Liver (tissue), 8 donors: ENCODE measurements at regions not wholly inside any gene's neighbourhood (a gene's known extent, or its start where the extent isn't known, plus 50 kb on each side); places are given as distances from the start of the nearest gene placed in this dataset.

Experiments
- DNase-seq: peaks from one replicate; pipeline ENCODE4 v3.0.0-alpha.2; 2017; ENCODE audit warnings: low spot score
- H3K27ac ChIP-seq, 2 donors: one replicate each; pipeline ENCODE4 v1.7.0; 2013; ENCODE audit warnings: inconsistent platforms in 2 of 2, low read length in 2 of 2, control low read depth in 1 of 2, low read depth in 1 of 2, mild to moderate bottlenecking in 1 of 2
- H3K27me3 ChIP-seq, 4 donors: one replicate each; pipeline versions ENCODE4 v1.6.1 to v1.7.0; 2013; ENCODE audit warnings: low read length in 3 of 4, inconsistent platforms in 1 of 4, mild to moderate bottlenecking in 1 of 4, moderate library complexity in 1 of 4; ENCODE audit not compliant: control insufficient read depth in 4 of 4, insufficient read depth in 4 of 4
- H3K36me3 ChIP-seq, 4 donors: one replicate each; pipeline versions ENCODE4 v1.6.1 to v1.7.0; 2013; ENCODE audit warnings: low read length in 3 of 4, mild to moderate bottlenecking in 3 of 4, low read depth in 1 of 4, moderate library complexity in 1 of 4; ENCODE audit not compliant: control insufficient read depth in 4 of 4, insufficient read depth in 3 of 4
- H3K4me1 ChIP-seq, 4 donors: one replicate each; pipeline versions ENCODE4 v1.6.1 to v1.7.0; 2013; ENCODE audit warnings: low read length in 3 of 4, mild to moderate bottlenecking in 3 of 4, moderate library complexity in 1 of 4; ENCODE audit not compliant: control insufficient read depth in 4 of 4, insufficient read depth in 4 of 4
- H3K4me3 ChIP-seq, 3 donors: one replicate each; pipeline versions ENCODE4 v1.6.1 to v1.7.0; 2013; ENCODE audit warnings: low read length in 3 of 3, control low read depth in 1 of 3, low read depth in 1 of 3, mild to moderate bottlenecking in 1 of 3
- H3K9ac ChIP-seq, 2 donors: one replicate each; pipeline ENCODE4 v1.7.0; 2013; ENCODE audit warnings: low read length in 2 of 2, mild to moderate bottlenecking in 2 of 2, moderate library complexity in 2 of 2, control low read depth in 1 of 2, low read depth in 1 of 2
- H3K9me3 ChIP-seq, 4 donors: one replicate each; pipeline versions ENCODE4 v1.6.1 to v1.7.0; 2013; ENCODE audit warnings: low read length in 3 of 4; ENCODE audit not compliant: control insufficient read depth in 4 of 4
- FOXA2 ChIP-seq: IDR thresholded peaks from 2 replicates; pipeline ENCODE4 v1.6.1; 2016; ENCODE audit warnings: antibody characterized with exemption
- GABPA ChIP-seq, 2 donors: IDR thresholded peaks in 1 of 2; conservative IDR thresholded peaks in 1 of 2; 2 replicates each; pipeline ENCODE4 v1.6.1; 2016; ENCODE audit warnings: antibody characterized with exemption in 2 of 2, mild to moderate bottlenecking in 1 of 2, moderate library complexity in 1 of 2
- HNF4A ChIP-seq, 2 donors: conservative IDR thresholded peaks; 2 replicates each; pipeline ENCODE4 v1.6.1; 2016; ENCODE audit warnings: antibody characterized with exemption in 2 of 2, mild to moderate bottlenecking in 2 of 2
- HNF4G ChIP-seq: IDR thresholded peaks from 2 replicates; pipeline ENCODE4 v1.6.1; 2016; ENCODE audit warnings: antibody characterized with exemption
- JUND ChIP-seq, 2 donors: IDR thresholded peaks; 2 replicates each; pipeline ENCODE4 v1.6.1; 2016; ENCODE audit warnings: antibody characterized with exemption in 2 of 2
- NR2F2 ChIP-seq: IDR thresholded peaks from 2 replicates; pipeline ENCODE4 v1.6.1; 2016; ENCODE audit warnings: antibody characterized with exemption
- RAD21 ChIP-seq, 2 donors: IDR thresholded peaks; 2 replicates each; pipeline ENCODE4 v1.6.1; 2016; ENCODE audit warnings: antibody characterized with exemption in 2 of 2, mild to moderate bottlenecking in 2 of 2
- REST ChIP-seq: IDR thresholded peaks from 2 replicates; pipeline ENCODE4 v1.6.1; 2016; ENCODE audit warnings: antibody characterized with exemption, mild to moderate bottlenecking
- RXRA ChIP-seq, 2 donors: IDR thresholded peaks; 2 replicates each; pipeline ENCODE4 v1.6.1; 2017 to 2018; ENCODE audit warnings: antibody characterized with exemption in 2 of 2, mild to moderate bottlenecking in 1 of 2
- SP1 ChIP-seq: IDR thresholded peaks from 2 replicates; pipeline ENCODE4 v1.6.1; 2018; ENCODE audit warnings: antibody characterized with exemption, mild to moderate bottlenecking
- ZBTB33 ChIP-seq: IDR thresholded peaks from 2 replicates; pipeline ENCODE4 v1.6.1; 2016; ENCODE audit warnings: antibody characterized with exemption
- WGBS: extraction: QIAGEN DNeasy Blood & Tissue Kit; methylation state at CpG from one replicate; pipeline ENCODE4 v1.1.7; 2013; 5-methylcytosine and 5-hydroxymethylcytosine counted together
- TF ChIP-seq, protein P1 (sequence below): fragments of 150-350 bp; IDR thresholded peaks from 2 replicates; pipeline ENCODE4 v1.5.1; 2017; ENCODE audit warnings: improper control_type of control experiment, low read depth, low read length; ENCODE audit not compliant: missing input control
- TF ChIP-seq, protein P2 (sequence below): IDR thresholded peaks from 2 replicates; pipeline ENCODE4 v1.6.1; 2016; ENCODE audit warnings: antibody characterized with exemption
- donor health status: healthy.
- donor health status: healthy.
- donor health status: healthy.
- donor health status: healthy.
- donor health status: healthy.

- TF ChIP-seq RAD21 (IDR thresholded peaks at IDR 0.05), result no peak
- TF ChIP-seq RXRA (IDR thresholded peaks at IDR 0.05), result no peak
- H3K4me3 ChIP-seq, result no peak overlapping the region
- no peaks in the 10 kb centered on the region for H3K4me1 ChIP-seq
- H3K9me3 ChIP-seq, result peaks cover 0 to 6% (median 0%) of the 10 kb centered on the region in 4 donors
- no peaks in the 10 kb centered on the region for H3K36me3 ChIP-seq
- no peaks in the 10 kb centered on the region for H3K27me3 ChIP-seq
- no peak overlapping the region for H3K9ac ChIP-seq
- no peak for DNase-seq
- 87% methylated on average over 8 of the region's 8 CpGs for WGBS
- H3K27ac ChIP-seq, result no peak overlapping the region
These were observed 135.3 kb upstream of the FAM20C start for GRCh38 chr7:57071-57470.

- Histone ChIP-seq H3K36me3 (no peaks in the 10 kb centered on the region), H3K9me3 (peaks cover 0 to 6% (median 0%) of the 10 kb centered on the region in 4 donors), H3K4me3 (no peak overlapping the region), H3K9ac (no peak overlapping the region), H3K27me3 (no peaks in the 10 kb centered on the region), H3K4me1 (no peaks in the 10 kb centered on the region), H3K27ac (no peak overlapping the region)
- DNase-seq, result no peak
- TF ChIP-seq HNF4A (conservative IDR thresholded peaks at IDR 0.05) (no peak), GABPA (IDR thresholded peaks at IDR 0.05 in 1 of 2, conservative IDR thresholded peaks at IDR 0.05 in 1 of 2) (no peak), ZBTB33 (no peak), RXRA (IDR thresholded peaks at IDR 0.05) (no peak), JUND (IDR thresholded peaks at IDR 0.05) (no peak), RAD21 (IDR thresholded peaks at IDR 0.05) (no peak), HNF4G (no peak), SP1 (no peak), NR2F2 (no peak)
- TF ChIP-seq, protein P1, sequence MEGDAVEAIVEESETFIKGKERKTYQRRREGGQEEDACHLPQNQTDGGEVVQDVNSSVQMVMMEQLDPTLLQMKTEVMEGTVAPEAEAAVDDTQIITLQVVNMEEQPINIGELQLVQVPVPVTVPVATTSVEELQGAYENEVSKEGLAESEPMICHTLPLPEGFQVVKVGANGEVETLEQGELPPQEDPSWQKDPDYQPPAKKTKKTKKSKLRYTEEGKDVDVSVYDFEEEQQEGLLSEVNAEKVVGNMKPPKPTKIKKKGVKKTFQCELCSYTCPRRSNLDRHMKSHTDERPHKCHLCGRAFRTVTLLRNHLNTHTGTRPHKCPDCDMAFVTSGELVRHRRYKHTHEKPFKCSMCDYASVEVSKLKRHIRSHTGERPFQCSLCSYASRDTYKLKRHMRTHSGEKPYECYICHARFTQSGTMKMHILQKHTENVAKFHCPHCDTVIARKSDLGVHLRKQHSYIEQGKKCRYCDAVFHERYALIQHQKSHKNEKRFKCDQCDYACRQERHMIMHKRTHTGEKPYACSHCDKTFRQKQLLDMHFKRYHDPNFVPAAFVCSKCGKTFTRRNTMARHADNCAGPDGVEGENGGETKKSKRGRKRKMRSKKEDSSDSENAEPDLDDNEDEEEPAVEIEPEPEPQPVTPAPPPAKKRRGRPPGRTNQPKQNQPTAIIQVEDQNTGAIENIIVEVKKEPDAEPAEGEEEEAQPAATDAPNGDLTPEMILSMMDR, result no peak
- TF ChIP-seq, protein P2, sequence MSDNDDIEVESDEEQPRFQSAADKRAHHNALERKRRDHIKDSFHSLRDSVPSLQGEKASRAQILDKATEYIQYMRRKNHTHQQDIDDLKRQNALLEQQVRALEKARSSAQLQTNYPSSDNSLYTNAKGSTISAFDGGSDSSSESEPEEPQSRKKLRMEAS, result no peak
- WGBS, result 71% methylated on average over 9 of the region's 9 CpGs
These were observed 134.7 kb upstream of the FAM20C start for GRCh38 chr7:57482-58255.

DNA sequence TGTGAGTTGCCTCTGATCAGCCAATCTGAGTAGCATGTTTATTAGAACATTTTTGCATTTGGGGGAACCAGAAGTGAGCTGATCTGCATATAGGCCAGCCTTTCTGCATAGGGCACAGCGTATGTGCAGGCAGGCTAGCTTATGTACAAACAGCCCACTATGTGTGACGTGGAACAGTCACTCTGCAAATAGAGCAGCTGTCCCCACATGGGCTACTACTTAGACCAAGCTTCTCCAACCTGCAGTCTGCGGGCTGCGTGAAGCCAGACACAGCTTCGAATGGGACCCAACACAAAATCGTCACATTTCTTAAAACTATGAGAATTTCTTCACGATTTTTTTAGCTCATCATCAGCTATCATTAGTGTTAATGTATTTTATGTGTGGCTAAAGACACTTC, 134.1 kb upstream of the FAM20C start:
- Histone ChIP-seq H3K27me3 (no peaks in the 10 kb centered on the region), H3K9me3 (peaks cover 0 to 5% (median 0%) of the 10 kb centered on the region in 4 donors), H3K36me3 (no peaks in the 10 kb centered on the region), H3K4me1 (no peaks in the 10 kb centered on the region), H3K9ac (no peak overlapping the region), H3K27ac (no peak overlapping the region), H3K4me3 (no peak overlapping the region)
- 83% methylated on average over 7 of the region's 7 CpGs for WGBS
- TF ChIP-seq FOXA2 (no peak), SP1 (no peak), RAD21 (IDR thresholded peaks at IDR 0.05) (no peak), ZBTB33 (no peak), REST (no peak)
- no peak for DNase-seq
